Fibroblast of villous mesenchyme (primary cell): ENCODE measurements at regions not wholly inside any gene's neighbourhood (a gene's known extent, or its start where the extent isn't known, plus 50 kb on each side); places are given as distances from the start of the nearest gene placed in this dataset.
A peak's percentile ranks its signal among the peaks of the same experiment; 100 is the strongest.

Experiments used
- DNase-seq: peaks from one replicate; pipeline ENCODE4 v3.0.0-alpha.2; 2010; ENCODE audit warnings: low read depth
- H3K4me3 ChIP-seq: 2 replicates; pipeline ENCODE4 v1.5.1; 2011; ENCODE audit warnings: low read depth, mild to moderate bottlenecking, low read length
- CTCF ChIP-seq: IDR thresholded peaks from 2 replicates; pipeline ENCODE4 v1.5.1; 2012; ENCODE audit warnings: low read depth, mild to moderate bottlenecking, low read length; ENCODE audit not compliant: insufficient read depth

GRCh38 chr14:58717211-58717610 is 79.4 kb downstream of the DACT1 start:
- H3K4me3 ChIP-seq = no peak overlapping the region
- no peak for TF ChIP-seq CTCF
- DNase-seq = peak; percentile 30

- H3K4me3 ChIP-seq = no peak overlapping the region
- peak; percentile 59 for DNase-seq
- TF ChIP-seq CTCF = no peak
Observed at GRCh38 chr14:58717813-58718212, 80.1 kb downstream of the DACT1 start.

GRCh38 chr14:58718226-58719205 is 80.8 kb downstream of the DACT1 start:
- TF ChIP-seq CTCF = no peak
- DNase-seq = peak; percentile 70
- H3K4me3 ChIP-seq = no peak overlapping the region

GRCh38 chr14:58721723-58722122 is 84.0 kb downstream of the DACT1 start:
- no peak for DNase-seq
- TF ChIP-seq CTCF = no peak

GRCh38 chr14:58722441-58722840 is 84.7 kb downstream of the DACT1 start:
- no peak overlapping the region for H3K4me3 ChIP-seq
- TF ChIP-seq CTCF = no peak
- DNase-seq = peak; percentile 54

More at GRCh38 chr14:58721723-58722122, 84.0 kb downstream of the DACT1 start:
- H3K4me3 ChIP-seq = no peak overlapping the region

GRCh38 chr14:58724206-58724605 is 86.4 kb downstream of the DACT1 start:
- TF ChIP-seq CTCF = no peak
- no peak overlapping the region for H3K4me3 ChIP-seq
- no peak for DNase-seq
